ENCODE measurements at regions not wholly inside any gene's neighbourhood (a gene's known extent, or its start where the extent isn't known, plus 50 kb on each side); places are given as distances from the start of the nearest gene placed in this dataset.

DNA sequence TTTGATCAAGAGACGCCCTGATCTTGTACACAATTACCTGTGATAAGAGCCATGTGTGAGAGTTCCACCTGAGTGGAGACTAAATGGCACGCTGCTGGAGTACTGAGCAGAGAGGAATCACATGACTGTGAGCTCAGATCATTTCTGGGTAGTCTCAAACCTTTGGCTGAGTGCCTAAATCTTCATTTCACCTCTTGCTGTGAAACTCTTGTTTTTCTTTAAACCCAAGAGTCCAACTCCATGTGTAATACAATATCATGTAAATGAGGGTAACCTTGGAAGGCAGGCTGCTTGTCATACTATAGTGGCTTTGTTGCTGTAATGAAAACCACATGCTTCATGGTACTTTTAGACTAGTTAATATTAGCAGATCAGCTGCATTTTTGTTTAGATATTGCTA, 156.9 kb downstream of the CAND1 start:
- no peak for DNase-seq (ENCODE audit: low read depth in 2 of 2, low spot score in 1 of 2)

GRCh38 chr12:67427336-67427735, 158.2 kb downstream of the CAND1 start:
- DNase-seq (ENCODE audit: low read depth in 2 of 2, low spot score in 1 of 2): no peak

DNA sequence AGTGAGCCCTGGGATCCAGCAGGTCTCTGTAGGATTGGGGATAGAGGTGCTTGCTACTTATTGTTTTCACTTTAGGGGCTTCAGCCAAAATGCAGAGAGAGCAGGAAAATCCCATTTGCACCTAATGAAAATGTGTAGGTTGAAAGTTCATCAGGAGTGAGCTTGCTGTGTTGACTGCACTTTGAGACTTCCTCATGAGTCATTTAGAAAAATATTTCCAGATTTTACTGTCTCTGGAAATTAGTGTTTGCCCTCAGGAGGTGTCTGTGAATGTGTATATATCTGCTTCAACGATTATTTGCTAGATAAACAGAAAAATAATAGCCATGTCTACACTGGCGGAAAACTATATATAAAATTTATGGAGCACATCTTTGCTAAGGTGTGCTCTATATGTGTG, 159.3 kb downstream of the CAND1 start:
- no peak for DNase-seq (ENCODE audit: low read depth in 2 of 2, low spot score in 1 of 2)

DNA sequence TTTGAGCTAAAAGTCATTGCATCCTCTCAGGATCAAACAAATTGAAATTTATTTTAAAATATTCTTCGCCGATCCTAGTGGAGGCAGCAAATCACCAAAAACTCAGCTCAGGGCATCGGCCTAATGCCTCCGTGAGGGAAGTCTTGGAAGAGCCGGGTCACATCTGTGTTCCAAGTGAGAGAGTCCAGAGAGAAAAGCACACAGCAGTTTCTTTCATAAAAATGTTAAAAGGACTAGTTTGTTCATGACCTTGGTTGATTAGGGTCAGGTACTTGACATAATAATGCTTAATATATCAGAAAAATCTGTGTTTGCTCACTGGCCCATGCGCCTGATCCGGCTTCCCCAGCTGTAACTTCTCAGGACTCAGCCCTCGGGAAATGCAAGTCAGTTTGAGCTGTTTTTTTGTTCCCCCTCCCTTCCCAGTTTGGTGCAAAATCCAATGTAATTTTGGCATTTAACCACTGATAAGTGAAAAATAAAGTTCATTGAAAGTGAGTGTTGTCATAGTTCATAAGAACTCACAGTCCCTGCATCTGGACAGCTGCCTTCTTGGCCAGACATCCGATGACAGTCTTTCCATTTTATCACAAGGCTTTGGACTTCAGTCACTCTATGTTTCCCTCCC, 161.7 kb downstream of the CAND1 start:
- DNase-seq (ENCODE audit: low read depth in 2 of 2, low spot score in 1 of 2): no peak

DNA sequence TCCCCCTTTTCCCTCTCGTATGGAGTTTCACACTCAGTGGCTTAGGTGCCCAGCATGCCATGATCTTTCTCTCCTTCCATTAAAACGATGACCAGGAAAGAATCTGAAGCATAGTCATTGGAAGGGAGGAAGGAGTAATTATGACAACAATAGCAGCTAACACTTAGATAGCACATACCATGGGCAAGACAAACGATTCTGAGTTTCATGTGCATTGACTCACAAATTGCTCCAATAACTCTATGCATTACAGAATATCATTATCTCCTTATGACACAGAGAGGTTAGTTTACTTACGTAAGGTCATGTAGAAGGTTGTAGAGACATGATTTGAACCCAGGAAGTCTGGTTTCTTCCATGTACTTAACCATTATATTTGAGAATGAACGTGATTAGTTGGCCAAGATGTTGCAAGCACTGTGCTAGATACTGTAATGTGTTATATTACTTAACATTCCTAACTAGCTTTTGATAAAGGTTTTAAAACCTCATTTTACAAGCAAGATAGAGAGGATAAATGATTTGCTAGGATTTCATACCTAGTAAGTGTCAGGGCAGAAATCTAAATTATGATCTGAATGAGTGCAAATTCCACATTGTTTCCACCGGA, 162.4 kb downstream of the CAND1 start:
- DNase-seq (ENCODE audit: low read depth in 2 of 2, low spot score in 1 of 2): no peak

- DNase-seq (ENCODE audit: low read depth in 2 of 2, low spot score in 1 of 2): no peak
Measured at GRCh38 chr12:67433385-67434175, 164.4 kb downstream of the CAND1 start.

GRCh38 chr12:67434671-67435370, 165.7 kb downstream of the CAND1 start:
- DNase-seq (ENCODE audit: low read depth in 2 of 2, low spot score in 1 of 2): no peak

GRCh38 chr12:67436230-67436629, 167.1 kb downstream of the CAND1 start:
- no peak for DNase-seq (ENCODE audit: low read depth in 2 of 2, low spot score in 1 of 2)

DNA sequence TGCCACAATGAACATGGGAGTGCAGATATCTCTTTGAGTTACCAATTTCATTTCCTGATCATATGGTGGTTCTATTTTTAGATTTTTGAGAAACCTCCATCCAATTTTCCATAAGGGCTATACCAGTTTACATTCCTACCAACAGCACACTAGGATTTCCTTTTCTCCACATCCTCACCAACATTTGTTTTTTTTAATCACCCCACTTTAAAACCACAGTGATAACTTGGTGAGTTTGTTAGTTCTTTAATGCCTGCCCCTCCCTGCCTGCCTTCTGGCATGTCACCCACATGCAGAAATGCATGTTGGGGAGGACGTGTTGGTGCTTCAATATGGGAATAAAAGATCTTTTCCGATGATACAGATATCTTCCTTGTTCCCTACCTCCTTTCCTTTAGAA, 167.9 kb downstream of the CAND1 start:
- no peak for DNase-seq (ENCODE audit: low read depth in 2 of 2, low spot score in 1 of 2)

GRCh38 chr12:67439611-67440010, 170.5 kb downstream of the CAND1 start:
- no peak for DNase-seq (ENCODE audit: low read depth in 2 of 2, low spot score in 1 of 2)

- peak; percentile 43 to 53 for DNase-seq (ENCODE audit: low read depth in 2 of 2, low spot score in 1 of 2)
Measured at GRCh38 chr12:67441736-67442346, 172.7 kb downstream of the CAND1 start.

DNA sequence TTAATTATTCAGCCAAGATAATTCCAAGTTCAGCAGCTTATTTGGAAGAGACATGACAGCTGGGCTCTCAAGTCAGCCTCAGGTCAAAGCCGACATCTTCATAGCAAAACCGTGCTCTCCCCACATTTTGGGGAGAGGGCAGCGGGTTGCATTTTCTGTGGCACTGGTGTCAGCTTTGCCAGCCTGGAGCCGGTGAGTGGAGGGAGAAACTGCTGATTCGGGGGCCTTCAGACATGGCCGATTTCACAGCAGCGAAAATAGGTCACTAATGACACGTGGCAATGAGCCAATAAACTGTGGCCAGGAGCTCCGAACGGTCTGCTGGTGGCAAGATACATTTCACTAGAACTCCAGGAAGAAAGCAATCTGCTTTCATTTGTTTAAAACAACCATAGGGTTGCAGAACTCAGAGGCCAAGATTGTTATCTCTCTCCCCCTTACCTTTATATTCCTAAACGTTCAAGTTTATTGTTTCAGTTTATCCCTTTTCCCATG, 173.2 kb downstream of the CAND1 start:
- no peak for DNase-seq (ENCODE audit: low read depth in 2 of 2, low spot score in 1 of 2)

DNA sequence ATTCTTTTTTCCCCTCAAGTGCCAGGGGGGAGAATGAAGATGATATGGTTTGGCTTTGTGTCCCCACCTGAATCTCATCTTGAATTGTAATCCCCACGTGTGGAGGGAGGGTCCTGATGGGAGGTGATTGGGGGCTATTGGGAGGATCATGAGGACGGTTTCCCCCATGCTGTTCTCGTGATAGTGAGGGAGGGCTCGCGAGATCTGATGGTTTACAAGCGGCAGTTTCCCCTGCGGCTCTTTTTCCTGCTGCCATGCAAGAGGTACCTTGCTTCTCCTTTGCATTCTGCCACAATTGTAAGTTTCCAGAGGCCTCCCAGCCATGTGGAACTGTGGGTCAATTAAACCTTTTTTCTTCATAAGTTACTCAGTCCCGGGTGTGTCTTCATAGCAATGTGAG, 173.7 kb downstream of the CAND1 start:
- no peak for DNase-seq (ENCODE audit: low read depth in 2 of 2, low spot score in 1 of 2)

GRCh38 chr12:67444542-67444941, 175.4 kb downstream of the CAND1 start:
- no peak for DNase-seq (ENCODE audit: low read depth in 2 of 2, low spot score in 1 of 2)

DNA sequence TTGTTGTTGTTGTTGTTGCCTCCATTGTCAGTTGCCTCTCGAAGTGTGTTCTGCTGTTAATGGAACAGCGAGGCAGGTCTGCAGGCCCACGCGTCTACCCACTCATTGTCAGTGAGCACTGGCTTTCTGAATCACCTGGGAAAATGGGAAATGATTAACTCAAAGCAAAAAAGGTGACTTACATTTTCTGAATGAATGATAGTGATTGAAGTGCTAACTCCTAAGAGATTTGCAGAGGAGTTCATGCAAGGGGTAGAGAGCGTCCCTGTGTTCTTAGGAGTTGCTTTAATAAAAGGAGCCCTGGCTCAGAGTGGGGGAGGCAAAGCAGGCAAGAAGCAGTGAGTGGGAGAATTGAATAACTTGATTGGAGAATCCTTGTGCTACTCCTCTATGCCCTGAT, 177.6 kb downstream of the CAND1 start:
- no peak for DNase-seq (ENCODE audit: low read depth in 2 of 2, low spot score in 1 of 2)

GRCh38 chr12:67447180-67447579, 178.0 kb downstream of the CAND1 start:
- DNase-seq (ENCODE audit: low read depth in 2 of 2, low spot score in 1 of 2): no peak

DNA sequence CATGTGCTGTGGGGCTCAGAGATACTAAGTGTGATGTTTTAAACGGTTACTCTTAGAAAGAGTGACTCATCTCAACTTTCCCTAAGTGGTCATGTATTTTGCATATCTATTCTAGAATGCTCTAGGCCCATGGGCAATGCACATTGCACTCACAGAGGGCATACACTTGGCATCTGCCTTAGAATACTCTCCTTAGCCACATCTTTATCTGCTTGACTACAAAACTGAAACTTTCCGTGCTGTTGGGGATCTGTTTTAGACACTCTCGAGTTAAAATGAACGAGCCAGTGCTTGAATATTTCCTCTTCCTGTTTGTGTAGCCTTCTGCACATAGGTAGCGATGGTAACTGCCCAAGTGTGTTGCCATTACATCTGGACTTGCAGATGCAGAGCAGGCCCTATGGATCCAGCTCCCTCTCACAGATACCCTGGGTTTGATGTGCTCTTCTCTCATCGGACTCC, 180.5 kb downstream of the CAND1 start:
- no peak for DNase-seq (ENCODE audit: low read depth in 2 of 2, low spot score in 1 of 2)

DNA sequence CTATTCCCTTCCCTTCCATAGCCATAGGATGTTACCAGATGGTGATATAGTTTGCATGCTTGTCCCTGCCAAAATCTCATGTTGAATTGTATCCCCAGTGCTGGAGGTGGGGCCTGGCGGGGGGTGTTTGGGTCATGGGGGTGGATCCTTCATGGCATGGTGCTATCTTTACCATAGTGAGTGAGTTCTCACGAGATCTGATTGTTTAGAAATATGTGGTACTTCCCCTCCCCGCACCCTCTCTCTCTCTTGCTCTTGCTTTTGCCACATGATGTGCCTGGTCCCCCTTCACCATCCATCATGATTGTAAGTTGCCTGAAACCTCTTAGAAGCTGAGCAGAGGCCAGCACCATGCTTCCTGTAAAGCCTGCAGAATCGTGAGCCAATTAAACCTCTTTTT, 181.3 kb downstream of the CAND1 start:
- DNase-seq (ENCODE audit: low read depth in 2 of 2, low spot score in 1 of 2): no peak

GRCh38 chr12:67451206-67451605, 182.0 kb downstream of the CAND1 start:
- no peak for DNase-seq (ENCODE audit: low read depth in 2 of 2, low spot score in 1 of 2)

- DNase-seq (ENCODE audit: low read depth in 2 of 2, low spot score in 1 of 2): no peak
Measured at GRCh38 chr12:67452119-67452805, 183.1 kb downstream of the CAND1 start.

DNA sequence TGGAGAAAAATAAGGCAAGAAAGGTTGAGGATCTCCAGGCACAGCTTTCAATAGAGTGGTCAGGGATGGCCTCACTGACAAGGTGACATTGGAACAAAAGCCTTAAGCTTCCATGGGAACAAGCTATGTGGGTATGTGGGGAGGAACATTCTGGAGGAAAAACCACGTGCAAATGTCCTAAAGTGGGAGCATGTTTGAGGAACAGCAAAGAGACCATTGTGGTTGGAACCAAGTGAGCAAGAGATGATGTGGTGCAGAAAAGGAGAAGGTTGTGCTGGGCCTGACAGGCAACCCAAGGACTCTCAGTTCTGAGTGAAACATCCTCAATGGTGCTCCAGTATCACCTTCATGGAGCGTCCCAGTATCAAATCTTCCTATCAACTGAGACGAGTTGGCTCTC, 184.0 kb downstream of the CAND1 start:
- DNase-seq (ENCODE audit: low read depth in 2 of 2, low spot score in 1 of 2): no peak
